ENCODE measurements at regions not wholly inside any gene's neighbourhood (a gene's known extent, or its start where the extent isn't known, plus 50 kb on each side); places are given as distances from the start of the nearest gene placed in this dataset.

GRCh38 chr5:74225587-74225986, 414.9 kb downstream of the ENC1 start:
- Mint-ChIP-seq H3K9me3 (ENCODE audit: unreplicated experiment) (no peaks in the 10 kb centered on the region), H3K27me3 (ENCODE audit: unreplicated experiment) (no peaks in the 10 kb centered on the region), H3K27ac (ENCODE audit: unreplicated experiment) (no peak overlapping the region), H3K4me1 (ENCODE audit: unreplicated experiment) (no peaks in the 10 kb centered on the region), H3K36me3 (ENCODE audit: low read depth, unreplicated experiment) (no peaks in the 10 kb centered on the region), H3K4me3 (ENCODE audit: unreplicated experiment) (no peak overlapping the region)
- DNase-seq (ENCODE audit: low spot score), result no peak
- no peak for TF ChIP-seq CTCF (IDR thresholded peaks at IDR 0.05; ENCODE audit: unreplicated experiment)

GRCh38 chr5:74224331-74224730, 416.2 kb downstream of the ENC1 start:
- Mint-ChIP-seq H3K4me1 (ENCODE audit: unreplicated experiment) (no peaks in the 10 kb centered on the region), H3K9me3 (ENCODE audit: unreplicated experiment) (no peaks in the 10 kb centered on the region), H3K27me3 (ENCODE audit: unreplicated experiment) (no peaks in the 10 kb centered on the region), H3K36me3 (ENCODE audit: low read depth, unreplicated experiment) (no peaks in the 10 kb centered on the region), H3K4me3 (ENCODE audit: unreplicated experiment) (no peak overlapping the region), H3K27ac (ENCODE audit: unreplicated experiment) (no peak overlapping the region)
- DNase-seq (ENCODE audit: low spot score), result no peak
- no peak for TF ChIP-seq CTCF (IDR thresholded peaks at IDR 0.05; ENCODE audit: unreplicated experiment)

- no peaks in the 10 kb centered on the region for H3K4me1 Mint-ChIP-seq (ENCODE audit: unreplicated experiment)
- no peak overlapping the region for H3K27ac Mint-ChIP-seq (ENCODE audit: unreplicated experiment)
Measured at GRCh38 chr5:74222806-74223205, 417.7 kb downstream of the ENC1 start.

GRCh38 chr5:74221413-74221812, 419.1 kb downstream of the ENC1 start:
- Mint-ChIP-seq H3K27ac (ENCODE audit: unreplicated experiment) (no peak overlapping the region), H3K4me3 (ENCODE audit: unreplicated experiment) (no peak overlapping the region), H3K9me3 (ENCODE audit: unreplicated experiment) (no peaks in the 10 kb centered on the region), H3K36me3 (ENCODE audit: low read depth, unreplicated experiment) (no peaks in the 10 kb centered on the region), H3K4me1 (ENCODE audit: unreplicated experiment) (no peaks in the 10 kb centered on the region), H3K27me3 (ENCODE audit: unreplicated experiment) (no peaks in the 10 kb centered on the region)
- no peak for DNase-seq (ENCODE audit: low spot score)
- TF ChIP-seq CTCF (IDR thresholded peaks at IDR 0.05; ENCODE audit: unreplicated experiment), result no peak

More at GRCh38 chr5:74222806-74223205, 417.7 kb downstream of the ENC1 start:
- no peaks in the 10 kb centered on the region for H3K27me3 Mint-ChIP-seq (ENCODE audit: unreplicated experiment)
- TF ChIP-seq CTCF (IDR thresholded peaks at IDR 0.05; ENCODE audit: unreplicated experiment), result no peak
- H3K4me3 Mint-ChIP-seq (ENCODE audit: unreplicated experiment), result no peak overlapping the region
- DNase-seq (ENCODE audit: low spot score), result no peak
- H3K9me3 Mint-ChIP-seq (ENCODE audit: unreplicated experiment), result no peaks in the 10 kb centered on the region
- no peaks in the 10 kb centered on the region for H3K36me3 Mint-ChIP-seq (ENCODE audit: low read depth, unreplicated experiment)

GRCh38 chr5:74216012-74216411, 424.5 kb downstream of the ENC1 start:
- Mint-ChIP-seq H3K4me1 (ENCODE audit: unreplicated experiment) (peaks cover 3% of the 10 kb centered on the region), H3K9me3 (ENCODE audit: unreplicated experiment) (no peaks in the 10 kb centered on the region), H3K27ac (ENCODE audit: unreplicated experiment) (no peak overlapping the region), H3K27me3 (ENCODE audit: unreplicated experiment) (no peaks in the 10 kb centered on the region), H3K4me3 (ENCODE audit: unreplicated experiment) (no peak overlapping the region), H3K36me3 (ENCODE audit: low read depth, unreplicated experiment) (no peaks in the 10 kb centered on the region)
- no peak for TF ChIP-seq CTCF (IDR thresholded peaks at IDR 0.05; ENCODE audit: unreplicated experiment)
- DNase-seq (ENCODE audit: low spot score), result no peak

Data from endothelial cell (in vitro differentiated cells).